Keratinocyte (primary cell): ENCODE measurements at regions not wholly inside any gene's neighbourhood (a gene's known extent, or its start where the extent isn't known, plus 50 kb on each side); places are given as distances from the start of the nearest gene placed in this dataset.

Experiments used
- DNase-seq: peaks from one replicate; pipeline ENCODE4 v3.0.0-alpha.2; 2011; ENCODE audit warnings: low read depth, missing footprints, low spot score
- FAIRE-seq: peaks from 2 replicates; lab custom pipeline; 2011; peaks lifted over from hg19 to GRCh38; lab: Jason Lieb, UNC
- H2AFZ ChIP-seq: 2 replicates; pipeline ENCODE4 v1.6.0; 2012; ENCODE audit warnings: low read length, control low read depth, inconsistent platforms; ENCODE audit not compliant: control insufficient read depth
- H3K27ac ChIP-seq: 2 replicates; pipeline ENCODE4 v1.5.1; 2011; ENCODE audit warnings: low read length; ENCODE audit not compliant: control insufficient read depth, insufficient read depth
- H3K27me3 ChIP-seq: 3 replicates; pipeline ENCODE4 v1.6.0; 2011; ENCODE audit warnings: low read length; ENCODE audit not compliant: control insufficient read depth, insufficient read depth; ENCODE audit errors: extremely low read depth
- H3K36me3 ChIP-seq, 2 experiments: 2 replicates in 1 of 2; 3 replicates in 1 of 2; pipeline ENCODE4 v1.5.1; 2011; ENCODE audit warnings: low read length in 2 of 2, mild to moderate bottlenecking in 1 of 2; ENCODE audit not compliant: control insufficient read depth in 2 of 2, insufficient read depth in 2 of 2; ENCODE audit errors: extremely low read depth in 1 of 2
- H3K4me1 ChIP-seq: 3 replicates; pipeline ENCODE4 v1.5.1; 2011; ENCODE audit warnings: low read length; ENCODE audit not compliant: control insufficient read depth, insufficient read depth; ENCODE audit errors: extremely low read depth
- H3K4me2 ChIP-seq: 3 replicates; pipeline ENCODE4 v1.6.0; 2011; ENCODE audit warnings: low read depth, low read length; ENCODE audit not compliant: control insufficient read depth, insufficient read depth; ENCODE audit errors: extremely low read depth
- H3K4me3 ChIP-seq, 3 experiments: fragments of 200-600 bp in 1 of 3; sonication (generic) in 1 of 3; 2 replicates in 2 of 3; 3 replicates in 1 of 3; pipeline ENCODE4 v1.5.1; 2011 to 2016; ENCODE audit warnings: low read length in 3 of 3, mild to moderate bottlenecking in 3 of 3, control low read depth in 2 of 3, inconsistent platforms in 1 of 3, low read depth in 1 of 3, mixed read lengths in 1 of 3, mixed run types in 1 of 3, moderate library complexity in 1 of 3; ENCODE audit not compliant: control insufficient read depth in 2 of 3, insufficient read depth in 2 of 3; ENCODE audit errors: extremely low read depth in 1 of 3
- H3K79me2 ChIP-seq: 2 replicates; pipeline ENCODE4 v1.6.0; 2012; ENCODE audit warnings: low read length; ENCODE audit not compliant: control insufficient read depth, insufficient read depth
- H3K9ac ChIP-seq: 3 replicates; pipeline ENCODE4 v1.6.0; 2011; ENCODE audit warnings: low read length; ENCODE audit not compliant: control insufficient read depth, insufficient read depth; ENCODE audit errors: extremely low read depth
- H3K9me1 ChIP-seq: 3 replicates; pipeline ENCODE4 v1.6.0; 2011; ENCODE audit warnings: low read length; ENCODE audit not compliant: control insufficient read depth, insufficient read depth; ENCODE audit errors: extremely low read depth
- H3K9me3 ChIP-seq: 2 replicates; pipeline ENCODE4 v1.5.1; 2012; ENCODE audit warnings: low read depth, low read length; ENCODE audit not compliant: control insufficient read depth
- H4K20me1 ChIP-seq: 3 replicates; pipeline ENCODE4 v1.6.0; 2011; ENCODE audit warnings: low read length; ENCODE audit not compliant: control insufficient read depth, insufficient read depth; ENCODE audit errors: extremely low read depth
- CTCF ChIP-seq, 3 experiments: IDR thresholded peaks in 1 of 3; conservative IDR thresholded peaks in 1 of 3; optimal IDR thresholded peaks in 1 of 3; 2 replicates in 2 of 3; 3 replicates in 1 of 3; pipeline versions ENCODE3 to v1.5.1; 2011; ENCODE audit warnings: low read length in 3 of 3, mild to moderate bottlenecking in 3 of 3, moderate library complexity in 2 of 3, control low read depth in 1 of 3, inconsistent platforms in 1 of 3; ENCODE audit not compliant: insufficient read depth in 2 of 3; ENCODE audit errors: extremely low read depth in 1 of 3
- EZH2 ChIP-seq: IDR thresholded peaks from one replicate; pipeline ENCODE4 v1.6.1; 2012; ENCODE audit warnings: inconsistent platforms, mild to moderate bottlenecking, low read length, moderate library complexity
- dilution Hi-C: fragments of 300-500 bp; cut with MboI; formaldehyde crosslinking; loops from one replicate; pipeline ENCODE4 v1.7.0; 2020; ENCODE audit warnings: low sequenced_read_pairs; ENCODE audit not compliant: extremely low pct_ligation_motif_present

GRCh38 chr3:190989218-190989617 lies 126.7 kb upstream of the GMNC start:
- no peak for TF ChIP-seq CTCF (optimal IDR thresholded peaks at IDR 0.05 in 1 of 3, IDR thresholded peaks at IDR 0.05 in 1 of 3, conservative IDR thresholded peaks at IDR 0.05 in 1 of 3; ENCODE audit: extremely low read depth in 1 of 3, insufficient read depth in 2 of 3, low read length in 3 of 3)
- TF ChIP-seq EZH2 = no peak
- no peaks in the 10 kb centered on the region for H3K9me1 ChIP-seq

GRCh38 chr3:190988102-190988501 lies 125.6 kb upstream of the GMNC start:
- H3K4me3 ChIP-seq = no peak overlapping the region
- no peak overlapping the region for H3K9ac ChIP-seq
- no peak overlapping the region for H3K27ac ChIP-seq
- H3K36me3 ChIP-seq = no peaks in the 10 kb centered on the region
- H3K79me2 ChIP-seq = no peaks in the 10 kb centered on the region
- H3K27me3 ChIP-seq = no peaks in the 10 kb centered on the region
- FAIRE-seq (no peak), DNase-seq (no peak)
- TF ChIP-seq CTCF (optimal IDR thresholded peaks at IDR 0.05 in 1 of 3, IDR thresholded peaks at IDR 0.05 in 1 of 3, conservative IDR thresholded peaks at IDR 0.05 in 1 of 3; ENCODE audit: extremely low read depth in 1 of 3, insufficient read depth in 2 of 3, low read length in 3 of 3) (no peak), EZH2 (no peak)
- H3K9me3 ChIP-seq = no peaks in the 10 kb centered on the region
- no peaks in the 10 kb centered on the region for H3K9me1 ChIP-seq
- H4K20me1 ChIP-seq = no peaks in the 10 kb centered on the region
- H2AFZ ChIP-seq = no peak overlapping the region
- no peak overlapping the region for H3K4me2 ChIP-seq
- dilution Hi-C loops = no loop called here
- no peaks in the 10 kb centered on the region for H3K4me1 ChIP-seq

More at GRCh38 chr3:190989218-190989617, 126.7 kb upstream of the GMNC start:
- H3K4me3 ChIP-seq = no peak overlapping the region
- no peak overlapping the region for H3K4me2 ChIP-seq
- DNase-seq (no peak), FAIRE-seq (no peak)
- no peak overlapping the region for H3K9ac ChIP-seq
- H4K20me1 ChIP-seq = no peaks in the 10 kb centered on the region
- no peaks in the 10 kb centered on the region for H3K4me1 ChIP-seq
- H3K36me3 ChIP-seq = no peaks in the 10 kb centered on the region
- dilution Hi-C loops = no loop called here
- no peak overlapping the region for H2AFZ ChIP-seq
- H3K27me3 ChIP-seq = no peaks in the 10 kb centered on the region
- no peaks in the 10 kb centered on the region for H3K79me2 ChIP-seq
- H3K9me3 ChIP-seq = no peaks in the 10 kb centered on the region
- H3K27ac ChIP-seq = no peak overlapping the region
